Loucy (cell line): ENCODE measurements at regions not wholly inside any gene's neighbourhood (a gene's known extent, or its start where the extent isn't known, plus 50 kb on each side); places are given as distances from the start of the nearest gene placed in this dataset.
"Not testable (repeated sequence)": the region's sequence is repeated elsewhere in the genome, so short reads cannot be mapped to it uniquely, and the experiment has no call there.

Experiments
- H2AFZ ChIP-seq: fragments of 200-600 bp; sonication (generic); 2 replicates; pipeline ENCODE4 v1.6.0; 2016; ENCODE audit warnings: antibody characterized with exemption, mild to moderate bottlenecking, low read length, moderate library complexity
- H3F3A ChIP-seq: fragments of 200-600 bp; 2 replicates; pipeline ENCODE4 v1.6.0; 2016; ENCODE audit warnings: antibody characterized with exemption, low read depth, mild to moderate bottlenecking
- H3K27me3 ChIP-seq: fragments of 200-600 bp; sonication (generic); 2 replicates; pipeline ENCODE4 v1.6.1; 2014; ENCODE audit warnings: low read length, mild to moderate bottlenecking; ENCODE audit not compliant: insufficient read depth, poor library complexity, severe bottlenecking
- H3K36me3 ChIP-seq: fragments of 200-600 bp; sonication (generic); 2 replicates; pipeline ENCODE4 v1.6.1; 2016; ENCODE audit warnings: low read length; ENCODE audit not compliant: insufficient read depth
- H3K4me1 ChIP-seq: fragments of 200-600 bp; sonication (generic); 2 replicates; pipeline ENCODE4 v1.5.1; 2014; ENCODE audit warnings: low read length, mild to moderate bottlenecking; ENCODE audit not compliant: insufficient read depth, poor library complexity, severe bottlenecking
- H3K4me2 ChIP-seq: fragments of 200-600 bp; sonication (generic); 2 replicates; pipeline ENCODE4 v1.6.0; 2014; ENCODE audit warnings: antibody characterized with exemption, low read length, low read depth, mild to moderate bottlenecking; ENCODE audit not compliant: poor library complexity, severe bottlenecking
- H3K4me3 ChIP-seq: fragments of 200-600 bp; sonication (generic); 2 replicates; pipeline ENCODE4 v1.5.1; 2014; ENCODE audit warnings: low read length, mild to moderate bottlenecking, mixed read lengths; ENCODE audit not compliant: poor library complexity, severe bottlenecking
- H3K79me2 ChIP-seq: fragments of 200-600 bp; sonication (generic); 2 replicates; pipeline ENCODE4 v1.6.1; 2014; ENCODE audit warnings: low read length; ENCODE audit not compliant: insufficient read depth
- H3K9ac ChIP-seq: fragments of 200-600 bp; sonication (generic); 2 replicates; pipeline ENCODE4 v1.6.0; 2014; ENCODE audit warnings: mild to moderate bottlenecking, low read depth, low read length, moderate library complexity; ENCODE audit not compliant: poor library complexity, severe bottlenecking
- H3K9me2 ChIP-seq: fragments of 200-600 bp; sonication (generic); replicated peaks from 2 replicates; pipeline ENCODE4 v1.6.1; 2016; ENCODE audit warnings: low read depth, low read length, mixed read lengths
- H3K9me3 ChIP-seq: fragments of 200-600 bp; sonication (generic); 2 replicates; pipeline ENCODE4 v1.6.1; 2014; ENCODE audit warnings: mild to moderate bottlenecking, antibody characterized with exemption, low read length, low read depth; ENCODE audit not compliant: insufficient read depth
- H4K20me1 ChIP-seq: fragments of 200-600 bp; sonication (generic); 2 replicates; pipeline ENCODE4 v1.6.0; 2014; ENCODE audit warnings: antibody characterized with exemption, low read length, mild to moderate bottlenecking; ENCODE audit not compliant: insufficient read depth, poor library complexity, severe bottlenecking
- EZH2phosphoT487 ChIP-seq: fragments of 200-600 bp; IDR thresholded peaks from 2 replicates; pipeline ENCODE4 v1.6.1; 2018; ENCODE audit warnings: antibody characterized with exemption, mild to moderate bottlenecking, moderate library complexity, borderline replicate concordance
- TF ChIP-seq, protein P1 (sequence below): fragments of 200-600 bp; sonication (generic); conservative IDR thresholded peaks from 2 replicates; pipeline ENCODE4 v1.5.1; 2014; ENCODE audit warnings: mild to moderate bottlenecking, antibody characterized with exemption, low read length

- no peaks in the 10 kb centered on the region for H3F3A ChIP-seq
- no peaks in the 10 kb centered on the region for H3K9me3 ChIP-seq
- no peak overlapping the region for H3K4me2 ChIP-seq
- no peaks in the 10 kb centered on the region for H3K9me2 ChIP-seq
- H3K79me2 ChIP-seq: no peaks in the 10 kb centered on the region
- H3K4me3 ChIP-seq: no peak overlapping the region
- no peak overlapping the region for H2AFZ ChIP-seq
- no peak overlapping the region for H3K9ac ChIP-seq
- TF ChIP-seq, protein P1, sequence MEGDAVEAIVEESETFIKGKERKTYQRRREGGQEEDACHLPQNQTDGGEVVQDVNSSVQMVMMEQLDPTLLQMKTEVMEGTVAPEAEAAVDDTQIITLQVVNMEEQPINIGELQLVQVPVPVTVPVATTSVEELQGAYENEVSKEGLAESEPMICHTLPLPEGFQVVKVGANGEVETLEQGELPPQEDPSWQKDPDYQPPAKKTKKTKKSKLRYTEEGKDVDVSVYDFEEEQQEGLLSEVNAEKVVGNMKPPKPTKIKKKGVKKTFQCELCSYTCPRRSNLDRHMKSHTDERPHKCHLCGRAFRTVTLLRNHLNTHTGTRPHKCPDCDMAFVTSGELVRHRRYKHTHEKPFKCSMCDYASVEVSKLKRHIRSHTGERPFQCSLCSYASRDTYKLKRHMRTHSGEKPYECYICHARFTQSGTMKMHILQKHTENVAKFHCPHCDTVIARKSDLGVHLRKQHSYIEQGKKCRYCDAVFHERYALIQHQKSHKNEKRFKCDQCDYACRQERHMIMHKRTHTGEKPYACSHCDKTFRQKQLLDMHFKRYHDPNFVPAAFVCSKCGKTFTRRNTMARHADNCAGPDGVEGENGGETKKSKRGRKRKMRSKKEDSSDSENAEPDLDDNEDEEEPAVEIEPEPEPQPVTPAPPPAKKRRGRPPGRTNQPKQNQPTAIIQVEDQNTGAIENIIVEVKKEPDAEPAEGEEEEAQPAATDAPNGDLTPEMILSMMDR: no peak
- TF ChIP-seq EZH2phosphoT487: no peak
- H4K20me1 ChIP-seq: no peaks in the 10 kb centered on the region
- no peaks in the 10 kb centered on the region for H3K27me3 ChIP-seq
- no peaks in the 10 kb centered on the region for H3K36me3 ChIP-seq
- H3K4me1 ChIP-seq: no peaks in the 10 kb centered on the region
Observed at GRCh38 chr5:127192150-127192549, 98.4 kb upstream of the MEGF10 start.

DNA sequence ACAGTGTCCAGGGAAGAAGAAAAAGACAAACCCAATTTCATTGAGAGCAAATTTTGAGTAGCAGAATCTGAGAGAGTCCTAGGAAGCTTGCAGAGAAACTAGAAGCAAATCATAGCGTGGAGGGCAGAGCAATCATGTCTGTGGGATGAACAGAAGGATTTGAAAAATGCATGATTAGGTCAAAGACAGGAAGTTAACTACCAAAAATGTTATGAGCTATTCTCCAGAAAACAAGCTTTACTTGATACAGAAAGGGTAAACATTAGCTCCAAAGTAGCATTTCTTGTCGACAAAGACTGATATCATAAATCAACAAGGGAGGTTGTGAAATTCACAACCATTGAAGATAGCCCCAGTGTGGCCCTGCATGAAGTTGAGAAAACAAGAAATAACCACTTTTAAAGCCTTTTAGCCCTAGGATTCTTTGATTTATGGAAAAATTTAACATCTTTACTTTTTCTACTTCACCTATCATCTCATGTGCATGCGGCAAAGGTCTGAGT, 97.7 kb upstream of the MEGF10 start:
- Histone ChIP-seq H3F3A (no peaks in the 10 kb centered on the region), H3K36me3 (no peaks in the 10 kb centered on the region), H4K20me1 (no peaks in the 10 kb centered on the region), H3K4me3 (no peak overlapping the region), H2AFZ (no peak overlapping the region), H3K79me2 (no peaks in the 10 kb centered on the region), H3K9me3 (no peaks in the 10 kb centered on the region), H3K27me3 (no peaks in the 10 kb centered on the region), H3K9me2 (no peaks in the 10 kb centered on the region), H3K9ac (no peak overlapping the region), H3K4me2 (no peak overlapping the region), H3K4me1 (no peaks in the 10 kb centered on the region)
- TF ChIP-seq, protein P1: no peak
- TF ChIP-seq EZH2phosphoT487: no peak

DNA sequence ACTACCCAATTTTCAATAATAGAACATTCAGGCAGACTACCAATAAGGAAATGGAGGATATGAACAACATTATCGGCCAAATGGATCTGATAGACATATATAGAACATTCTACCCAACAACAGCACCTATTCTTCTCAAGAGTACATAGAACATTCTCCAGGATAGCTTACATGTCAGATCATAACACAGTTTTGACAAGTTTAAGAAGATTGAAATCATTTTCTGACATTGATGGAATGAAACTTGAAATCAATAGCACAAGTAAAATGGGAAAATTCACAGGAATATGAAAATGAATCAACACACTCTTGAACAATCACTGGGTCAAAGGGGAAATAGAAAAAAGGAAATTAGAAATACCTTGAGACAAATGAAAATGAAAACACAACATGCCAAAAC, 94.6 kb upstream of the MEGF10 start:
- Histone ChIP-seq H3K9me2 (no peaks in the 10 kb centered on the region), H3K4me1 (no peaks in the 10 kb centered on the region), H3K4me2 (no peak overlapping the region), H3K9ac (no peak overlapping the region), H3K27me3 (no peaks in the 10 kb centered on the region), H3K4me3 (no peak overlapping the region), H3K79me2 (no peaks in the 10 kb centered on the region), H4K20me1 (no peaks in the 10 kb centered on the region), H3K36me3 (no peaks in the 10 kb centered on the region), H3F3A (no peaks in the 10 kb centered on the region), H3K9me3 (no peaks in the 10 kb centered on the region), H2AFZ (no peak overlapping the region)
- TF ChIP-seq, protein P1: no peak
- no peak for TF ChIP-seq EZH2phosphoT487

- not testable (repeated sequence) for H3F3A ChIP-seq, H3K36me3 ChIP-seq, H3K9ac ChIP-seq, H3K4me1 ChIP-seq, H3K27me3 ChIP-seq, H3K9me2 ChIP-seq, H3K4me2 ChIP-seq, H3K79me2 ChIP-seq, H3K9me3 ChIP-seq, H2AFZ ChIP-seq, H4K20me1 ChIP-seq, H3K4me3 ChIP-seq
Observed at GRCh38 chr5:127197402-127198167, 93.0 kb upstream of the MEGF10 start.

DNA sequence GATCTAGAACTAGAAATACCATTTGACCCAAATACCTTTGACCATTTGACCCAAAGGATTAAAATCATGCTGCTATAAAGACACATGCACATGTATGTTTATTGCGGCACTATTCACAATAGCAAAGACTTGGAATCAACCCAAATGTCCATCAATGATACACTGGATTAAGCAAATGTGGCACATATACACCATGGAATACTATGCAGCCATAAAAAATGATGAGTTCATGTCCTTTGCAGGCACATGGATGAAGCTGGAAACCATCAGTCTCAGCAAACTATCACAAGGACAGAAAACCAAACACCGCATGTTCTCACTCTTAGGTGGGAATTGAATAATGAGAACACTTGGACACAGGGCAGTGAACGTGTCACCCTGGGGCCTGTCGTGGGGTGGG, 87.9 kb upstream of the MEGF10 start:
- not testable (repeated sequence) for H3K4me1 ChIP-seq, H3K36me3 ChIP-seq, H3F3A ChIP-seq, H3K4me2 ChIP-seq, H3K9me2 ChIP-seq, H3K9ac ChIP-seq, H3K9me3 ChIP-seq, H3K4me3 ChIP-seq, H4K20me1 ChIP-seq, H3K27me3 ChIP-seq, H3K79me2 ChIP-seq, H2AFZ ChIP-seq
